HG03442 (cell line): ENCODE measurements at regions not wholly inside any gene's neighbourhood (a gene's known extent, or its start where the extent isn't known, plus 50 kb on each side); places are given as distances from the start of the nearest gene placed in this dataset.

Experiments used
- ATAC-seq: cut with Tn5 transposase; IDR thresholded peaks from one replicate; pipeline ENCODE4 v1.9.1; 2021; ENCODE audit warnings: mild to moderate bottlenecking, moderate library complexity; ENCODE audit not compliant: unreplicated experiment

DNA sequence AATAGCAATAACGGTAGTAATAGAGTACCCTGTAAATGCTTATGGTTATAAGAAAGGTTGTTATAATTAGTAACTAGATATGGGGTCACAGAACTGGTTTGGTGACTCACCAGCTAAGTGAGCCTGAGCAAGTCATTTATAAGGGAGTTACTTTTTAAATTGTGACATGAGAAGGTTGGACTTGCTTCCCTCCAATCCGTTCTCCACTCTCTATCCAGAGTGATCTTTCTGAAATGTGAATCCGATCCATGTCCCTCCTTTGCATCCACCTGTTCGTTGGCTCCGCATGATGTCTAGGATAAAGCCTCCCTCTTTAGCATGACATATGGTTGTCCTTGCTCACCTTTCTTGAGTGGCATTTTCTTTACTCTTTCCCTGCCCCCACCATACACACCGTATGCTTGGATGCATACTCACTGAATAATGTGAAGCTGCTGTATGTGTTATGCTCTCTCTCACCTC is 83.1 kb downstream of the CDC42EP3 start:
- no peak for ATAC-seq

DNA sequence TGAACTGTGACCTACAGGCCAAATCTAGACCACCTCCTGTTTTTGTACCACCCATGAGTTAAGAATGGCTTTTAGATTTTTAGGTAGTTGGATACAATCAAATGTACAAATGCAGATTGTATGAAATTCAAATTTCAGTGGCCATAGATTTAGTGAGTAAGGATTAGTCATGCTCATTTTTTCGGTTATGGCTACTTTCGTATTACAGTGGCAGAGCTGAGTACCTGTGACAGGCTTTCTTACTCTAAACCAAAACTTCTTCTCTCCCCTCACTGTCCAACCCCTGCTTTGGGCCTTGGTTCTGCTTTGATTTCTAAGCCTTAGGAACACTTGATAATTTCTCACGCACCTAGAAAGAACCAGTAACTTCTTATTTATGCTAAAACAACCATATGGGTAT is 82.1 kb downstream of the CDC42EP3 start:
- ATAC-seq, result no peak

DNA sequence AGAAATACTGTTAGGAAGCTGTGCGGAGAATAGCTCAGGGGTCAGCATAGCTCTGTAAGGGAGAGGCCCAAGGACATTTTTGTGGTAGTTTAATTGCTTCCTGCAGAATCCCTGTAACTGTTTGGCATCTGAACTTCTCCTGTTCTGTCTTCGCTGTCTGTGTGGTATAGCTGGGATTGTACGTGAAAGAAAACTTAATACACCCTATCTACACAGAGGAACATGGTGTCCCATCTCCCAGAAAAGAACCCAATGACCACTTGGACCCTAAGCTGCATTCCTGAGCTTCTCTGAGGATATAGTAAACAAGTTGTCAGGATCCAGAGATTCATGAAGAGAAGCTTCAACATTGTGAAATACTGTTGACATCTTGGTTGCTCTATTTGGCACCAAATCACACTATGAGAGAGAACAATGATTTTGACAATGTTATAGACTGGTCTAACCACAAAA is 81.3 kb downstream of the CDC42EP3 start:
- no peak for ATAC-seq
